NB4 (cell line): ENCODE measurements at regions not wholly inside any gene's neighbourhood (a gene's known extent, or its start where the extent isn't known, plus 50 kb on each side); places are given as distances from the start of the nearest gene placed in this dataset.

Experiments used
- MYC ChIP-seq: IDR thresholded peaks from 2 replicates; pipeline ENCODE4 v1.6.1; 2011; ENCODE audit warnings: low read depth, low read length
- POLR2A ChIP-seq: IDR thresholded peaks from 2 replicates; pipeline ENCODE4 v1.6.1; 2011; ENCODE audit warnings: mild to moderate bottlenecking; ENCODE audit not compliant: insufficient read length; ENCODE audit errors: extremely low read depth
- TF ChIP-seq, protein P1 (sequence below): IDR thresholded peaks from one replicate; pipeline ENCODE4 v1.5.1; 2012; ENCODE audit warnings: low read depth, low read length

DNA sequence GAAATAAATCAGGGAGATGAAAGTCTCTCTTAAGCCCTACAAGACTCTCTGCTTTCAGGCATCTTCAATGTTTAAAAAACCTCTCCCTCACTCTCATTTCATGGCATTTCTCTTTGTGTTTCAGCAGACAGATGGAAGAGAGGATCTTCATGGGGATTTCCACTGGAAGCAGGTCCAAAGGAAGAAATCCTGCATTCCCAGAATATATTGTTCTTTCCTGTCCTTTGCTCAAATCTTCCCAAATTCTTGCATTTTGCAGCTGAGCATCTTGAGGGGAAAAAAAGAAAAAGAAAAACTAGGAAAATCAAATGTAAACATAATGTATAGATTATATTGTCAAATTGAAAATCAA lies 382.2 kb downstream of the ENC1 start:
- TF ChIP-seq, protein P1, sequence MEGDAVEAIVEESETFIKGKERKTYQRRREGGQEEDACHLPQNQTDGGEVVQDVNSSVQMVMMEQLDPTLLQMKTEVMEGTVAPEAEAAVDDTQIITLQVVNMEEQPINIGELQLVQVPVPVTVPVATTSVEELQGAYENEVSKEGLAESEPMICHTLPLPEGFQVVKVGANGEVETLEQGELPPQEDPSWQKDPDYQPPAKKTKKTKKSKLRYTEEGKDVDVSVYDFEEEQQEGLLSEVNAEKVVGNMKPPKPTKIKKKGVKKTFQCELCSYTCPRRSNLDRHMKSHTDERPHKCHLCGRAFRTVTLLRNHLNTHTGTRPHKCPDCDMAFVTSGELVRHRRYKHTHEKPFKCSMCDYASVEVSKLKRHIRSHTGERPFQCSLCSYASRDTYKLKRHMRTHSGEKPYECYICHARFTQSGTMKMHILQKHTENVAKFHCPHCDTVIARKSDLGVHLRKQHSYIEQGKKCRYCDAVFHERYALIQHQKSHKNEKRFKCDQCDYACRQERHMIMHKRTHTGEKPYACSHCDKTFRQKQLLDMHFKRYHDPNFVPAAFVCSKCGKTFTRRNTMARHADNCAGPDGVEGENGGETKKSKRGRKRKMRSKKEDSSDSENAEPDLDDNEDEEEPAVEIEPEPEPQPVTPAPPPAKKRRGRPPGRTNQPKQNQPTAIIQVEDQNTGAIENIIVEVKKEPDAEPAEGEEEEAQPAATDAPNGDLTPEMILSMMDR, result no peak
- TF ChIP-seq POLR2A, result no peak
- TF ChIP-seq MYC, result no peak
